CD14-positive monocyte (primary cell): ENCODE measurements at regions not wholly inside any gene's neighbourhood (a gene's known extent, or its start where the extent isn't known, plus 50 kb on each side); places are given as distances from the start of the nearest gene placed in this dataset.

Source experiments
- DNase-seq, 3 donors: peaks; one replicate each; pipeline ENCODE4 v3.0.0-alpha.2; 2011 to 2022
- H2AFZ ChIP-seq: 2 replicates; pipeline ENCODE4 v1.6.0; 2012; ENCODE audit warnings: mild to moderate bottlenecking, low read depth, low read length, inconsistent platforms; ENCODE audit not compliant: insufficient read depth, poor library complexity, severe bottlenecking
- H3K27ac ChIP-seq, 2 donors: 1 replicate in 1 of 2; 2 replicates in 1 of 2; pipeline ENCODE4 v1.5.1; 2012 to 2013; ENCODE audit warnings: low read length in 2 of 2, control low read depth in 1 of 2, inconsistent platforms in 1 of 2, low read depth in 1 of 2, mild to moderate bottlenecking in 1 of 2
- H3K27me3 ChIP-seq, 2 donors: one replicate each; pipeline versions ENCODE4 v1.6.0 to v1.6.1; 2011 to 2013; ENCODE audit warnings: low read length in 2 of 2; ENCODE audit not compliant: control insufficient read depth in 2 of 2, insufficient read depth in 2 of 2
- H3K36me3 ChIP-seq, 2 donors: replicated peaks in 1 of 2; 1 replicate in 1 of 2; 2 replicates in 1 of 2; pipeline versions ENCODE4 v1.5.1 to v1.6.1; 2012 to 2013; ENCODE audit warnings: low read length in 2 of 2, control low read depth in 1 of 2, inconsistent platforms in 1 of 2, mild to moderate bottlenecking in 1 of 2; ENCODE audit not compliant: insufficient read depth in 2 of 2, control insufficient read depth in 1 of 2
- H3K4me1 ChIP-seq, 2 donors: 1 replicate in 1 of 2; 2 replicates in 1 of 2; pipeline versions ENCODE4 v1.5.1 to v1.6.1; 2012 to 2013; ENCODE audit warnings: low read length in 2 of 2, control low read depth in 1 of 2, inconsistent platforms in 1 of 2, mild to moderate bottlenecking in 1 of 2, moderate library complexity in 1 of 2; ENCODE audit not compliant: insufficient read depth in 2 of 2, control insufficient read depth in 1 of 2
- H3K4me2 ChIP-seq: replicated peaks from 2 replicates; pipeline ENCODE3; 2012; ENCODE audit warnings: low read length, moderate library complexity, mild to moderate bottlenecking; ENCODE audit not compliant: poor library complexity, severe bottlenecking; ENCODE audit errors: extremely low read depth
- H3K4me3 ChIP-seq, 3 experiments: fragments of 200-600 bp in 1 of 3; sonication (generic) in 1 of 3; replicated peaks in 1 of 3; 1 replicate in 2 of 3; 2 replicates in 1 of 3; pipeline ENCODE4 v1.5.1; 2011 to 2013; ENCODE audit warnings: low read length in 3 of 3, mild to moderate bottlenecking in 3 of 3, control low read depth in 2 of 3, low read depth in 2 of 3, inconsistent platforms in 1 of 3, moderate library complexity in 1 of 3
- H3K79me2 ChIP-seq: 2 replicates; pipeline ENCODE4 v1.6.0; 2012; ENCODE audit warnings: mild to moderate bottlenecking, control low read depth, inconsistent platforms, low read length, moderate library complexity; ENCODE audit not compliant: insufficient read depth
- H3K9ac ChIP-seq: 2 replicates; pipeline ENCODE4 v1.6.0; 2017; ENCODE audit warnings: low read length, mild to moderate bottlenecking; ENCODE audit not compliant: insufficient read depth, poor library complexity, severe bottlenecking
- H3K9me3 ChIP-seq, 2 donors: replicated peaks in 1 of 2; 1 replicate in 1 of 2; 2 replicates in 1 of 2; pipeline versions ENCODE4 v1.5.1 to v1.6.1; 2012 to 2013; ENCODE audit warnings: low read length in 2 of 2, control low read depth in 1 of 2; ENCODE audit not compliant: control insufficient read depth in 1 of 2, insufficient read depth in 1 of 2
- H4K20me1 ChIP-seq: 2 replicates; pipeline ENCODE4 v1.6.0; 2012; ENCODE audit warnings: mild to moderate bottlenecking, low read length, control low read depth, moderate library complexity; ENCODE audit not compliant: insufficient read depth
- H3K27ac Mint-ChIP-seq, 7 donors: one replicate each; pipeline ENCODE4 v1.8.0; 2020; ENCODE audit warnings: mild to moderate bottlenecking in 7 of 7, mixed read lengths in 7 of 7, moderate library complexity in 6 of 7, inconsistent platforms in 2 of 7
- H3K27me3 Mint-ChIP-seq, 3 donors: one replicate each; pipeline ENCODE4 v1.8.0; 2021 to 2022; ENCODE audit warnings: low read depth in 3 of 3, mild to moderate bottlenecking in 3 of 3, mixed read lengths in 3 of 3, moderate library complexity in 3 of 3, inconsistent platforms in 1 of 3
- H3K36me3 Mint-ChIP-seq, 2 donors: one replicate each; pipeline ENCODE4 v1.8.0; 2020; ENCODE audit warnings: mixed read lengths in 2 of 2, inconsistent platforms in 1 of 2, mild to moderate bottlenecking in 1 of 2
- H3K4me1 Mint-ChIP-seq: one replicate; pipeline ENCODE4 v1.8.0; 2020; ENCODE audit warnings: mild to moderate bottlenecking, mixed read lengths
- H3K4me3 Mint-ChIP-seq, 2 donors: one replicate each; pipeline ENCODE4 v1.8.0; 2020; ENCODE audit warnings: mild to moderate bottlenecking in 2 of 2, mixed read lengths in 2 of 2, moderate library complexity in 1 of 2
- H3K9me3 Mint-ChIP-seq, 7 donors: one replicate each; pipeline ENCODE4 v1.8.0; 2020 to 2022; ENCODE audit warnings: mixed read lengths in 7 of 7, mild to moderate bottlenecking in 6 of 7, moderate library complexity in 6 of 7, inconsistent platforms in 2 of 7
- WGBS: methylation state at CpG from one replicate; pipeline ENCODE4 v1.1.5; 2013; ENCODE audit warnings: missing lambda C conversion rate; ENCODE audit not compliant: insufficient coverage; 5-methylcytosine and 5-hydroxymethylcytosine counted together
- intact Hi-C, 2 donors: fragments of 100-400 bp; cut with micrococcal nuclease; formaldehyde crosslinking; loops; one replicate each; pipeline versions ENCODE4 v1.15.0 to v1.15.1; 2023
- TF ChIP-seq, protein P1 (sequence below): fragments of 200-600 bp; IDR thresholded peaks from one replicate; pipeline ENCODE4 v1.8.0; 2022; ENCODE audit warnings: antibody characterized with exemption, mild to moderate bottlenecking

DNA sequence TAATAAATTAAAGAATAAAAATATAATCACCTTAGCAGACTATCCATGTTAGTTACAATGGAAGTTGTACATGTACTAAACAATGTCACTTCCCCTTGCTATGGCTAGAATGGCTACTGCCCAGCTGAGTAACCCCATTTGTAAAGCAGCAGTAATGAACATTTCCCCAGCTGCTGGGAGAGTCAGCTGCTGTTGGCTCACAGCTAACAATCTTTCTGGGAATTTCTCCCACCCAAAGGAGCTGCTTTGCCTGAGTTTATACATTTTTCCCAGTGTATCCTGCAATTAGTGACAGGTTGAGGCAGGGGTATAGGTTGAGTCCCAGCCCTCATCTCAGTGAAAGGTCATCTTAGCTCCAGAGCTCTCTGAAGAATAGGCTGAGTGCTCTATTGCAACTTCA is 665.6 kb upstream of the KLHL29 start:
- no peak overlapping the region for H3K4me2 ChIP-seq
- TF ChIP-seq, protein P1, sequence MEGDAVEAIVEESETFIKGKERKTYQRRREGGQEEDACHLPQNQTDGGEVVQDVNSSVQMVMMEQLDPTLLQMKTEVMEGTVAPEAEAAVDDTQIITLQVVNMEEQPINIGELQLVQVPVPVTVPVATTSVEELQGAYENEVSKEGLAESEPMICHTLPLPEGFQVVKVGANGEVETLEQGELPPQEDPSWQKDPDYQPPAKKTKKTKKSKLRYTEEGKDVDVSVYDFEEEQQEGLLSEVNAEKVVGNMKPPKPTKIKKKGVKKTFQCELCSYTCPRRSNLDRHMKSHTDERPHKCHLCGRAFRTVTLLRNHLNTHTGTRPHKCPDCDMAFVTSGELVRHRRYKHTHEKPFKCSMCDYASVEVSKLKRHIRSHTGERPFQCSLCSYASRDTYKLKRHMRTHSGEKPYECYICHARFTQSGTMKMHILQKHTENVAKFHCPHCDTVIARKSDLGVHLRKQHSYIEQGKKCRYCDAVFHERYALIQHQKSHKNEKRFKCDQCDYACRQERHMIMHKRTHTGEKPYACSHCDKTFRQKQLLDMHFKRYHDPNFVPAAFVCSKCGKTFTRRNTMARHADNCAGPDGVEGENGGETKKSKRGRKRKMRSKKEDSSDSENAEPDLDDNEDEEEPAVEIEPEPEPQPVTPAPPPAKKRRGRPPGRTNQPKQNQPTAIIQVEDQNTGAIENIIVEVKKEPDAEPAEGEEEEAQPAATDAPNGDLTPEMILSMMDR = no peak
- no peak overlapping the region for H2AFZ ChIP-seq
- no peak overlapping the region for H3K4me3 ChIP-seq
- intact Hi-C loops = no loop called here
- peaks cover 7 to 22% of the 10 kb centered on the region in 2 donors for H3K9me3 ChIP-seq
- no peak overlapping the region for H3K27ac ChIP-seq
- Mint-ChIP-seq H3K4me1 (no peaks in the 10 kb centered on the region), H3K27ac (no peak overlapping the region), H3K4me3 (no peak overlapping the region), H3K36me3 (no peaks in the 10 kb centered on the region), H3K27me3 (no peaks in the 10 kb centered on the region), H3K9me3 (peaks cover 4 to 10% (median 7%) of the 10 kb centered on the region in 7 donors)
- no peaks in the 10 kb centered on the region for H3K36me3 ChIP-seq
- H4K20me1 ChIP-seq = no peaks in the 10 kb centered on the region
- H3K4me1 ChIP-seq = no peaks in the 10 kb centered on the region
- H3K79me2 ChIP-seq = no peaks in the 10 kb centered on the region
- DNase-seq = no peak
- no peaks in the 10 kb centered on the region for H3K27me3 ChIP-seq
- no peak overlapping the region for H3K9ac ChIP-seq

DNA sequence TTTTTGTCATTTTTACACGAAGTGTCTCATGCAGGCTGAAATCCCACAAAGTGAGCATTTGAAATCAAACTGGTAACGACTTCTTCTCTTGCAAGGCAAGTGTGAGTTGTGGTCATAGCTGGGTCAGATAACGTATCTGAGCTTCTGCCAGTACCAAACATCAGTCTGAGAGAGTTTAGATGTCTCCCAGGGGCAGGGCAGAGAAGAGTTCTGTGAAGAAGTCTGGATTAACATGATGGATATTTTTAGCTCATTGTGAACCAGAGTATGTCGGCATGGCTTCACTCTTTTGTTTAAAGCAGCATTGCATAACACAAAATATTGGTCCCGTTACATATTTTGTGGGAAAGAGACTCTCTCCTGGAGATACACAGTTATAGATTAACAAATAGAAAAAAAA is 655.5 kb upstream of the KLHL29 start:
- TF ChIP-seq, protein P1 = no peak
- Histone ChIP-seq H3K4me2 (no peak overlapping the region), H3K9ac (no peak overlapping the region), H3K36me3 (no peaks in the 10 kb centered on the region), H3K4me3 (no peak overlapping the region), H3K27ac (no peak overlapping the region), H3K27me3 (no peaks in the 10 kb centered on the region), H3K4me1 (no peaks in the 10 kb centered on the region), H4K20me1 (no peaks in the 10 kb centered on the region), H2AFZ (no peak overlapping the region), H3K9me3 (peaks cover 0 to 3% of the 10 kb centered on the region in 2 donors), H3K79me2 (no peaks in the 10 kb centered on the region)
- DNase-seq = no peak
- intact Hi-C loops = no loop called here
- Mint-ChIP-seq H3K4me1 (no peaks in the 10 kb centered on the region), H3K4me3 (no peak overlapping the region), H3K27me3 (peaks cover 0 to 1% (median 0%) of the 10 kb centered on the region in 3 donors), H3K27ac (no peak overlapping the region), H3K9me3 (peaks cover 0 to 10% (median 5%) of the 10 kb centered on the region in 7 donors), H3K36me3 (no peaks in the 10 kb centered on the region)
- WGBS = 80% methylated on average over 3 of the region's 5 CpGs
